VCaP (cell line): ENCODE measurements at regions not wholly inside any gene's neighbourhood (a gene's known extent, or its start where the extent isn't known, plus 50 kb on each side); places are given as distances from the start of the nearest gene placed in this dataset.

ENCODE experiments used
- H3K27ac ChIP-seq: fragments of 450-650 bp; 2 replicates; pipeline ENCODE4 v1.5.1; 2017
- CTCF ChIP-seq: fragments of 450-650 bp; conservative IDR thresholded peaks from 2 replicates; pipeline ENCODE4 v1.5.1; 2017; ENCODE audit warnings: mild to moderate bottlenecking, moderate library complexity

- TF ChIP-seq CTCF = no peak
- H3K27ac ChIP-seq = peak overlapping the region; percentile 51
These were observed 84.0 kb upstream of the ACSL3 start for GRCh38 chr2:222776792-222777191.

- no peak for TF ChIP-seq CTCF
These were observed 82.4 kb upstream of the ACSL3 start for GRCh38 chr2:222778400-222778799.

GRCh38 chr2:222779145-222779832 lies 81.5 kb upstream of the ACSL3 start:
- no peak overlapping the region for H3K27ac ChIP-seq
- TF ChIP-seq CTCF = no peak

More at GRCh38 chr2:222778400-222778799, 82.4 kb upstream of the ACSL3 start:
- no peak overlapping the region for H3K27ac ChIP-seq

GRCh38 chr2:222780051-222780450 lies 80.8 kb upstream of the ACSL3 start:
- TF ChIP-seq CTCF = no peak
- H3K27ac ChIP-seq = no peak overlapping the region

- TF ChIP-seq CTCF = no peak
- no peak overlapping the region for H3K27ac ChIP-seq
These were observed 78.6 kb upstream of the ACSL3 start for GRCh38 chr2:222782201-222782730.

- TF ChIP-seq CTCF = no peak
These were observed 77.2 kb upstream of the ACSL3 start for GRCh38 chr2:222783592-222783991.

GRCh38 chr2:222790932-222791331 lies 69.9 kb upstream of the ACSL3 start:
- H3K27ac ChIP-seq = no peak overlapping the region; the same call in 1 of the 2 replicates
- TF ChIP-seq CTCF = no peak

More at GRCh38 chr2:222783592-222783991, 77.2 kb upstream of the ACSL3 start:
- no peak overlapping the region for H3K27ac ChIP-seq
